ENCODE measurements at regions not wholly inside any gene's neighbourhood (a gene's known extent, or its start where the extent isn't known, plus 50 kb on each side); places are given as distances from the start of the nearest gene placed in this dataset.

GRCh38 chr3:66808891-66809594 lies 189.1 kb upstream of the KBTBD8 start:
- ChIA-PET CTCF (interaction anchor here (0.6 to 4.8 kb wide), 3 partner anchors 9 to 434 kb away, joined by 3 to 25 read pairs (median 4); no protein-coding TSS in a partner anchor), POLR2A (no interaction called here)
- Histone ChIP-seq H3K9me3 (ENCODE audit: control insufficient read depth, insufficient read depth, low read depth, low read length) (no peaks in the 10 kb centered on the region), H3K4me1 (ENCODE audit: control insufficient read depth, insufficient read depth, low read length) (no peaks in the 10 kb centered on the region), H3K4me3 (ENCODE audit: low read depth, low read length) (no peak overlapping the region), H3K36me3 (ENCODE audit: control insufficient read depth in 2 of 2, insufficient read depth in 1 of 2, low read length in 2 of 2) (no peaks in the 10 kb centered on the region), H3K27ac (ENCODE audit: extremely low read depth, low read depth, low read length) (no peak overlapping the region)
- TF ChIP-seq ZBTB21 (tag by site-specific recombination; IDR thresholded peaks at IDR 0.05) (no peak), ZNF571 (tag by site-specific recombination; IDR thresholded peaks at IDR 0.05) (no peak), ZNF701 (tag by site-specific recombination; IDR thresholded peaks at IDR 0.05) (no peak), BCL11A (tag by site-specific recombination; IDR thresholded peaks at IDR 0.05; ENCODE audit: low read depth) (no peak), INSM2 (tag by site-specific recombination; IDR thresholded peaks at IDR 0.05) (no peak), ZNF292 (tag by site-specific recombination; IDR thresholded peaks at IDR 0.05; ENCODE audit: borderline replicate concordance, low read depth) (no peak), ZNF510 (tag by site-specific recombination; IDR thresholded peaks at IDR 0.05; ENCODE audit: insufficient replicate concordance) (no peak), ZNF266 (tag by site-specific recombination; IDR thresholded peaks at IDR 0.05; ENCODE audit: low read depth) (no peak)

- ChIA-PET POLR2A (no interaction called here), CTCF (interaction anchor here (0.6 to 4.8 kb wide), 3 partner anchors 10 to 434 kb away, joined by 3 to 25 read pairs (median 4); no protein-coding TSS in a partner anchor)
- no peaks in the 10 kb centered on the region for H3K36me3 ChIP-seq (ENCODE audit: control insufficient read depth in 2 of 2, insufficient read depth in 1 of 2, low read length in 2 of 2)
- H3K27ac ChIP-seq (ENCODE audit: extremely low read depth, low read depth, low read length) = no peak overlapping the region
- no peaks in the 10 kb centered on the region for H3K4me1 ChIP-seq (ENCODE audit: control insufficient read depth, insufficient read depth, low read length)
- H3K9me3 ChIP-seq (ENCODE audit: control insufficient read depth, insufficient read depth, low read depth, low read length) = no peaks in the 10 kb centered on the region
- no peak overlapping the region for H3K4me3 ChIP-seq (ENCODE audit: low read depth, low read length)
- TF ChIP-seq ZNF19 (tag by site-specific recombination; IDR thresholded peaks at IDR 0.05; ENCODE audit: low read depth) = no peak
- no peak for TF ChIP-seq ZFP37 (tag by site-specific recombination; IDR thresholded peaks at IDR 0.05)
- TF ChIP-seq KLF10 (tag by site-specific recombination; IDR thresholded peaks at IDR 0.05) = no peak
- TF ChIP-seq ZNF37A (tag by site-specific recombination; IDR thresholded peaks at IDR 0.05) = no peak
- no peak for TF ChIP-seq ZNF558 (tag by site-specific recombination; IDR thresholded peaks at IDR 0.05)
- no peak for TF ChIP-seq KLF9 (tag by site-specific recombination; IDR thresholded peaks at IDR 0.05; ENCODE audit: low read depth)
- TF ChIP-seq ZNF629 (tag by site-specific recombination; IDR thresholded peaks at IDR 0.05) = no peak
- TF ChIP-seq, protein P1, sequence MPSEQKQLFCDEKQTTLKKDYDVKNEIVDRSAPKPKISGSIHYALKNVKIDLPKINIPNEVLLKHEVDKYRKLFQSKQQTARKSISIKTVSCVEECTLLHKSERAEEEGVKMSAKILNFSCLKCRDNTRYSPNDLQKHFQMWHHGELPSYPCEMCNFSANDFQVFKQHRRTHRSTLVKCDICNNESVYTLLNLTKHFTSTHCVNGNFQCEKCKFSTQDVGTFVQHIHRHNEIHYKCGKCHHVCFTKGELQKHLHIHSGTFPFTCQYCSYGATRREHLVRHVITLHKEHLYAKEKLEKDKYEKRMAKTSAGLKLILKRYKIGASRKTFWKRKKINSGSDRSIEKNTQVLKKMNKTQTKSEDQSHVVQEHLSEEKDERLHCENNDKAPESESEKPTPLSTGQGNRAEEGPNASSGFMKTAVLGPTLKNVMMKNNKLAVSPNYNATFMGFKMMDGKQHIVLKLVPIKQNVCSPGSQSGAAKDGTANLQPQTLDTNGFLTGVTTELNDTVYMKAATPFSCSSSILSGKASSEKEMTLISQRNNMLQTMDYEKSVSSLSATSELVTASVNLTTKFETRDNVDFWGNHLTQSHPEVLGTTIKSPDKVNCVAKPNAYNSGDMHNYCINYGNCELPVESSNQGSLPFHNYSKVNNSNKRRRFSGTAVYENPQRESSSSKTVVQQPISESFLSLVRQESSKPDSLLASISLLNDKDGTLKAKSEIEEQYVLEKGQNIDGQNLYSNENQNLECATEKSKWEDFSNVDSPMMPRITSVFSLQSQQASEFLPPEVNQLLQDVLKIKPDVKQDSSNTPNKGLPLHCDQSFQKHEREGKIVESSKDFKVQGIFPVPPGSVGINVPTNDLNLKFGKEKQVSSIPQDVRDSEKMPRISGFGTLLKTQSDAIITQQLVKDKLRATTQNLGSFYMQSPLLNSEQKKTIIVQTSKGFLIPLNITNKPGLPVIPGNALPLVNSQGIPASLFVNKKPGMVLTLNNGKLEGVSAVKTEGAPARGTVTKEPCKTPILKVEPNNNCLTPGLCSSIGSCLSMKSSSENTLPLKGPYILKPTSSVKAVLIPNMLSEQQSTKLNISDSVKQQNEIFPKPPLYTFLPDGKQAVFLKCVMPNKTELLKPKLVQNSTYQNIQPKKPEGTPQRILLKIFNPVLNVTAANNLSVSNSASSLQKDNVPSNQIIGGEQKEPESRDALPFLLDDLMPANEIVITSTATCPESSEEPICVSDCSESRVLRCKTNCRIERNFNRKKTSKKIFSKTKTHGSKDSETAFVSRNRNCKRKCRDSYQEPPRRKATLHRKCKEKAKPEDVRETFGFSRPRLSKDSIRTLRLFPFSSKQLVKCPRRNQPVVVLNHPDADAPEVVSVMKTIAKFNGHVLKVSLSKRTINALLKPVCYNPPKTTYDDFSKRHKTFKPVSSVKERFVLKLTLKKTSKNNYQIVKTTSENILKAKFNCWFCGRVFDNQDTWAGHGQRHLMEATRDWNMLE (tag by site-specific recombination; conservative IDR thresholded peaks at IDR 0.05; ENCODE audit: low read depth) = no peak
- no peak for TF ChIP-seq ZBTB49 (tag by site-specific recombination; IDR thresholded peaks at IDR 0.05; ENCODE audit: low read depth)
- TF ChIP-seq ZNF596 (tag by site-specific recombination; IDR thresholded peaks at IDR 0.05) = no peak
- TF ChIP-seq YY1 (tag by site-specific recombination; IDR thresholded peaks at IDR 0.05) = no peak
- no peak for TF ChIP-seq REPIN1 (tag by site-specific recombination; IDR thresholded peaks at IDR 0.05; ENCODE audit: low read depth)
- no peak for TF ChIP-seq ELK4 (IDR thresholded peaks at IDR 0.05; ENCODE audit: borderline replicate concordance, low read depth, low read length)
- no peak for TF ChIP-seq FEZF1 (tag by site-specific recombination; IDR thresholded peaks at IDR 0.05)
- no peak for TF ChIP-seq TRIM28 (IDR thresholded peaks at IDR 0.05; ENCODE audit: borderline replicate concordance, low read length)
- TF ChIP-seq ZNF501 (tag by site-specific recombination; IDR thresholded peaks at IDR 0.05) = no peak
Observed at GRCh38 chr3:66809595-66809958, 188.5 kb upstream of the KBTBD8 start.

All from HEK293 (cell line).